ENCODE measurements at regions not wholly inside any gene's neighbourhood (a gene's known extent, or its start where the extent isn't known, plus 50 kb on each side); places are given as distances from the start of the nearest gene placed in this dataset.
"Not testable (repeated sequence)": the region's sequence is repeated elsewhere in the genome, so short reads cannot be mapped to it uniquely, and the experiment has no call there.

DNA sequence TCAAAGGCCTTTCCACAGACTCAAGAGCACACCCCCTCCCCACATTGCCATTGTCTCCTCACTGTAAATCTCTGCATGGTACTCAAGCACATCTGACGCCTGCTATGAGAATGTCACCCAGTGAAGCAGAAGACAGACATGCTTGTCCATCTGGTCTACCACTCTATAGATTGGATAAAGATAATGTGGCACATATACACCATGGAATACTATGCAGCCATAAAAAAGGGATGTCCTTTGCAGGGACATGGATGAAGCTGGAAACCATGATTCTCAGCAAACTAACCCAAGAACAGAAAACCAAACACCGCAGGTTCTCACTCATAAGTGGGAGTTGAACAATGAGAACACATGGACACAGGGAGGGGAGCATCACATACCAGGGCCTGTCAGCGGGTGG lies 503.4 kb upstream of the RUNX1 start:
- TF ChIP-seq CTCF, POLR2A (IDR thresholded peaks at IDR 0.05): not testable (repeated sequence)
